T-helper 1 cell treated with Interleukin-12 subunit alpha and Interleukin-12 subunit beta and Interleukin-4 antibody, amounts not matched to agents 30 μg/mL and 1 μg/mL, for 36 hours (primary cell): ENCODE measurements at regions not wholly inside any gene's neighbourhood (a gene's known extent, or its start where the extent isn't known, plus 50 kb on each side); places are given as distances from the start of the nearest gene placed in this dataset.
"Not testable (repeated sequence)": the region's sequence is repeated elsewhere in the genome, so short reads cannot be mapped to it uniquely, and the experiment has no call there.

Experiments
- H3K27ac Mint-ChIP-seq: one replicate; pipeline ENCODE4 v1.8.0; 2021; ENCODE audit warnings: mild to moderate bottlenecking, mixed read lengths
- H3K27me3 Mint-ChIP-seq: one replicate; pipeline ENCODE4 v1.8.0; 2021; ENCODE audit warnings: low read depth, mixed read lengths
- H3K36me3 Mint-ChIP-seq: one replicate; pipeline ENCODE4 v1.8.0; 2021; ENCODE audit warnings: low read depth, mixed read lengths
- H3K4me1 Mint-ChIP-seq: one replicate; pipeline ENCODE4 v1.8.0; 2021; ENCODE audit warnings: low read depth, mixed read lengths
- H3K4me3 Mint-ChIP-seq: one replicate; pipeline ENCODE4 v1.8.0; 2021; ENCODE audit warnings: mild to moderate bottlenecking, moderate library complexity, mixed read lengths
- H3K9me3 Mint-ChIP-seq: one replicate; pipeline ENCODE4 v1.8.0; 2021; ENCODE audit warnings: mixed read lengths

- Mint-ChIP-seq H3K27me3 (no peaks in the 10 kb centered on the region), H3K36me3 (no peaks in the 10 kb centered on the region), H3K27ac (no peak overlapping the region), H3K4me1 (no peaks in the 10 kb centered on the region), H3K9me3 (no peaks in the 10 kb centered on the region), H3K4me3 (no peak overlapping the region)
Measured at GRCh38 chr2:23029951-23030350, 355.0 kb upstream of the KLHL29 start.

- Mint-ChIP-seq H3K4me1 (no peaks in the 10 kb centered on the region), H3K4me3 (no peak overlapping the region), H3K27ac (no peak overlapping the region), H3K9me3 (no peaks in the 10 kb centered on the region), H3K36me3 (no peaks in the 10 kb centered on the region), H3K27me3 (no peaks in the 10 kb centered on the region)
Measured at GRCh38 chr2:23034996-23035395, 350.0 kb upstream of the KLHL29 start.

DNA sequence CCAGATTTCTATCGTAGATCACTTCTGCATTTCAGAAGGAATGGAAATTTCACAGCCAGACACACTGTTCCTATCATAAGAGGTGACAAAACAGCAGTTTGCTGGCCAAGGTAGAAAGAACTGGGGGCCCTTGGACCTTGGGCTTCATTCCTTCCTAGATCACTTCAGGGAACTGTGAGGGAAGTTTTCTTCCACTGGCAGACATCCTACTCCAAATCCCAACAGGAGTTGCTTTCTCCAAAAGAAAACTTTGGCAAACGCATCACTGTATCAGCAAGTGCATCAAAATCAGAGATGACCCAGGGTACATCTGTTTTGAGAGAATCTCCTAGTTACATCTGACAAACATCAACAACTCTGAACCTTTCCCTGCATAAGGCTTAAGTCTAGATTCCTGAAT, 348.4 kb upstream of the KLHL29 start:
- Mint-ChIP-seq H3K36me3 (no peaks in the 10 kb centered on the region), H3K4me3 (no peak overlapping the region), H3K27me3 (no peaks in the 10 kb centered on the region), H3K9me3 (no peaks in the 10 kb centered on the region), H3K27ac (no peak overlapping the region), H3K4me1 (no peaks in the 10 kb centered on the region)

- Mint-ChIP-seq H3K27ac (no peak overlapping the region), H3K36me3 (no peaks in the 10 kb centered on the region), H3K27me3 (no peaks in the 10 kb centered on the region), H3K4me3 (no peak overlapping the region), H3K9me3 (no peaks in the 10 kb centered on the region), H3K4me1 (no peaks in the 10 kb centered on the region)
Measured at GRCh38 chr2:23037596-23037995, 347.4 kb upstream of the KLHL29 start.

- Mint-ChIP-seq H3K4me3 (no peak overlapping the region), H3K4me1 (no peaks in the 10 kb centered on the region), H3K9me3 (no peaks in the 10 kb centered on the region), H3K36me3 (no peaks in the 10 kb centered on the region), H3K27ac (no peak overlapping the region), H3K27me3 (no peaks in the 10 kb centered on the region)
Measured at GRCh38 chr2:23041443-23041842, 343.5 kb upstream of the KLHL29 start.

GRCh38 chr2:23042216-23042906, 342.6 kb upstream of the KLHL29 start:
- no peaks in the 10 kb centered on the region for H3K36me3 Mint-ChIP-seq
- H3K4me3 Mint-ChIP-seq, result no peak overlapping the region
- no peaks in the 10 kb centered on the region for H3K9me3 Mint-ChIP-seq
- H3K27me3 Mint-ChIP-seq, result no peaks in the 10 kb centered on the region
- H3K27ac Mint-ChIP-seq, result no peak overlapping the region
- no peaks in the 10 kb centered on the region for H3K4me1 Mint-ChIP-seq

- no peak overlapping the region for H3K4me3 Mint-ChIP-seq
- H3K36me3 Mint-ChIP-seq, result no peaks in the 10 kb centered on the region
- H3K4me1 Mint-ChIP-seq, result no peaks in the 10 kb centered on the region
- no peaks in the 10 kb centered on the region for H3K9me3 Mint-ChIP-seq
- no peak overlapping the region for H3K27ac Mint-ChIP-seq
- no peaks in the 10 kb centered on the region for H3K27me3 Mint-ChIP-seq
Measured at GRCh38 chr2:23050388-23050787, 334.6 kb upstream of the KLHL29 start.

DNA sequence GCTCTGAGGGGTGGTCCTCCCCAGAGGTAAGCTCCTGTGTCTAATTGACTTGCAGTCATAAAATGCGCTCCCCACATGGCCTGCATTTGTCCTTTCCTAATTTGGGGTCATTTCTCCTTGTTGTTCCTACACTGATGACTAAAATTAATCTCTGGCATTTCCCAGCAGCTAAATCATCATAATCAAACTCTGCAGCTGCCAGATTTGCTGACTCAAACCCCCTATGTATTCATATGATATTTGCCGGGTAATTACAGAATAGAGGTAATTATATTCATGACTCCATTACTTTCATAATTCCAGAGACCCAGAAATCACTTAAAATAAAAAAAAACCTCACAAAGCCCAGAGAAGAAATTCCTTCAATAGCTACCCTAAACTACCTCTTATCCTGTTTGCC, 331.4 kb upstream of the KLHL29 start:
- Mint-ChIP-seq H3K9me3 (no peaks in the 10 kb centered on the region), H3K27me3 (no peaks in the 10 kb centered on the region), H3K27ac (no peak overlapping the region), H3K4me1 (no peaks in the 10 kb centered on the region), H3K4me3 (no peak overlapping the region), H3K36me3 (no peaks in the 10 kb centered on the region)

DNA sequence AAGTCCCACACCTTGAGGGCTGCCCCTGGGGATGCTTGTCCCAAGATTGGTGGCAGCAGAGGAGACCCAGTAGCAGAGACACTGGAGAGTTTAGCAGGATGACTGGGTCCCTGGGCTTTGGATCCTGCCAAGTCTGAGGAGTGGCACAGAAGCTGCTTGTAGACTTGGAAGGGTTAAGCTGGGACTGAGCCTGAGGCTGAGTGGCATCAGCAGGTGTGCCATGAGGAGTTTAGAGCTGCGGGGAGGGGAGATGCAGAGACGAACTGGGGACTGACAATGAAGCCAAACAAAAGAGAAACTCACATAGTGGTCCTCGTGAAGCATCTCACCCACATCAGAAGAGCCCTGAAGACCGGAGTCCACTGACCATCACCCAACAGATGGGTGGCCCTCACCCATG, 329.7 kb upstream of the KLHL29 start:
- no peaks in the 10 kb centered on the region for H3K36me3 Mint-ChIP-seq
- no peaks in the 10 kb centered on the region for H3K9me3 Mint-ChIP-seq
- no peaks in the 10 kb centered on the region for H3K4me1 Mint-ChIP-seq
- no peak overlapping the region for H3K4me3 Mint-ChIP-seq
- H3K27ac Mint-ChIP-seq, result no peak overlapping the region
- no peaks in the 10 kb centered on the region for H3K27me3 Mint-ChIP-seq

GRCh38 chr2:23056846-23057245, 328.1 kb upstream of the KLHL29 start:
- H3K4me3 Mint-ChIP-seq, H3K4me1 Mint-ChIP-seq, H3K27me3 Mint-ChIP-seq, H3K27ac Mint-ChIP-seq, H3K36me3 Mint-ChIP-seq, H3K9me3 Mint-ChIP-seq: not testable (repeated sequence)

GRCh38 chr2:23058435-23058834, 326.5 kb upstream of the KLHL29 start:
- Mint-ChIP-seq H3K4me3 (no peak overlapping the region), H3K27ac (no peak overlapping the region), H3K9me3 (no peaks in the 10 kb centered on the region), H3K27me3 (no peaks in the 10 kb centered on the region), H3K36me3 (no peaks in the 10 kb centered on the region), H3K4me1 (no peaks in the 10 kb centered on the region)

- no peak overlapping the region for H3K27ac Mint-ChIP-seq
- no peaks in the 10 kb centered on the region for H3K4me1 Mint-ChIP-seq
- H3K9me3 Mint-ChIP-seq, result no peaks in the 10 kb centered on the region
- H3K4me3 Mint-ChIP-seq, result no peak overlapping the region
- no peaks in the 10 kb centered on the region for H3K36me3 Mint-ChIP-seq
- H3K27me3 Mint-ChIP-seq, result no peaks in the 10 kb centered on the region
Measured at GRCh38 chr2:23065210-23065609, 319.8 kb upstream of the KLHL29 start.

DNA sequence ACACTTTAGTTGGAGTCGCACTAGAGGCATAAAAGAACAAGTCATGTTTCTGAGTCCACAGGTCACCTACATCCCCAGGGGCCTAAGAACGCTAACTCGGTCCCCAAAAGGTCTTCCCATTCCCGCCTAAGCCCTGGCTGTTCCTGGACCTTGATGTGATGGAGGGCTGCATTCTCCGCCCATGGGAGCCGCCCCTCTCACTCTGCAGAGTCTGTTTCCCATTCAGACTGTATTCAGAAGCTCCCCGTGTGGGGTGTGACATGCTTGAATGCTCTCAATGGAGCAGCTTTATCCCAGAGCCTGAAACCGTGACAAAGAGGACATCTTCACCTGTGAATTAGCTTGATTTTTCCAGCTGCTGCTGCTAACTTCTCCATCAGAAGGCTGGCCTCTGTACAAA, 319.0 kb upstream of the KLHL29 start:
- no peaks in the 10 kb centered on the region for H3K4me1 Mint-ChIP-seq
- no peaks in the 10 kb centered on the region for H3K9me3 Mint-ChIP-seq
- no peaks in the 10 kb centered on the region for H3K36me3 Mint-ChIP-seq
- H3K4me3 Mint-ChIP-seq, result no peak overlapping the region
- no peaks in the 10 kb centered on the region for H3K27me3 Mint-ChIP-seq
- no peak overlapping the region for H3K27ac Mint-ChIP-seq

GRCh38 chr2:23066686-23067085, 318.3 kb upstream of the KLHL29 start:
- H3K27me3 Mint-ChIP-seq, result no peaks in the 10 kb centered on the region
- H3K27ac Mint-ChIP-seq, result no peak overlapping the region
- H3K9me3 Mint-ChIP-seq, result no peaks in the 10 kb centered on the region
- no peaks in the 10 kb centered on the region for H3K4me1 Mint-ChIP-seq
- H3K4me3 Mint-ChIP-seq, result no peak overlapping the region
- H3K36me3 Mint-ChIP-seq, result no peaks in the 10 kb centered on the region

DNA sequence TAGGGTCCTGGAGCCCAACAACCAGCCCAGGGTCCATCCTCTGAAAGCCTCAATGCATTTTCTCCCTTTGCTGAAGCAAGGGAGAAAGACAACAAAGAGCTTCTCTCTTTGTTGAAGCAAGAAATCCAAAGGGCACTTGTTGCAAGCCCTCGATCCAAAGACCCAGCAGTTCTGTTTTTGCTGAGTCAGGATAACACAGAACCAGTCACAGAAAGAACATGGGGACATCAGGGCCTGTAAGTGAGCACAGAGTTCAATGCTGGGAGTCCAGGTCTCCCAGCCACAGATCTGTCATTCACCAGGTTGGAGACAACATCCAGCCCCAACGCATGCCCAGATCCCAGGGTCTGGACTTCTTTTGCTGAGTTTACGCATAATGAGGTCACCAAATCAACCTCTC, 315.8 kb upstream of the KLHL29 start:
- H3K27ac Mint-ChIP-seq, result no peak overlapping the region
- H3K27me3 Mint-ChIP-seq, result no peaks in the 10 kb centered on the region
- no peak overlapping the region for H3K4me3 Mint-ChIP-seq
- no peaks in the 10 kb centered on the region for H3K9me3 Mint-ChIP-seq
- no peaks in the 10 kb centered on the region for H3K4me1 Mint-ChIP-seq
- no peaks in the 10 kb centered on the region for H3K36me3 Mint-ChIP-seq

- Mint-ChIP-seq H3K27ac (no peak overlapping the region), H3K36me3 (no peaks in the 10 kb centered on the region), H3K4me3 (no peak overlapping the region), H3K4me1 (no peaks in the 10 kb centered on the region), H3K9me3 (no peaks in the 10 kb centered on the region), H3K27me3 (no peaks in the 10 kb centered on the region)
Measured at GRCh38 chr2:23069923-23070322, 315.1 kb upstream of the KLHL29 start.
